GM12878 (cell line): ENCODE measurements at regions not wholly inside any gene's neighbourhood (a gene's known extent, or its start where the extent isn't known, plus 50 kb on each side); places are given as distances from the start of the nearest gene placed in this dataset.

Experiments
- ATAC-seq: fragments of 200-7000 bp; cut with Tn5 transposase; 3 replicates; pipeline ENCODE4 v1.9.1; 2020; ENCODE audit warnings: mild to moderate bottlenecking, moderate library complexity
- BruUV-seq: library from RNA; stranded (reverse); fragments of 400-500 nt; replicated peaks from 2 replicates; lab custom pipeline; 2021; lab: Mats Ljungman, UMichigan
- CTCF ChIA-PET: fragments of 300-600 bp; sonication (Branson Sonifier 250); formaldehyde crosslinking; extraction: SDS; loops from one replicate; lab custom pipeline; 2021; ENCODE audit warnings: inconsistent platforms; lab: Yijun Ruan, JAX
- POLR2A ChIA-PET: fragments of 350-600 bp; formaldehyde crosslinking; extraction: SDS; loops from one replicate; lab custom pipeline; 2021; ENCODE audit warnings: inconsistent platforms; lab: Charles Lee
- RAD21 ChIA-PET: fragments of 300-600 bp; sonication (Branson Sonifier 250); formaldehyde crosslinking; loops from one replicate; lab custom pipeline; 2023; ENCODE audit warnings: antibody characterized with exemption; ENCODE audit not compliant: unreplicated experiment; lab: Charles Lee
- SMC1A ChIA-PET: fragments of 300-600 bp; sonication (Branson Sonifier 250); formaldehyde crosslinking; loops from one replicate; lab custom pipeline; 2023; ENCODE audit not compliant: unreplicated experiment, uncharacterized antibody; lab: Charles Lee
- DNase-seq: peaks from one replicate; pipeline ENCODE4 v3.0.0-alpha.2; 2011; ENCODE audit warnings: low read depth, low spot score
- FAIRE-seq: peaks from 3 replicates; lab custom pipeline; 2011; peaks lifted over from hg19 to GRCh38; lab: Jason Lieb, UNC
- H2AFZ ChIP-seq: 2 replicates; pipeline ENCODE4 v1.6.0; 2011; ENCODE audit warnings: low read depth, low read length, control low read depth; ENCODE audit not compliant: control insufficient read depth
- H3K27ac ChIP-seq: 2 replicates; pipeline ENCODE4 v1.5.1; 2011; ENCODE audit warnings: control low read depth; ENCODE audit not compliant: control insufficient read depth, insufficient read depth
- H3K27me3 ChIP-seq, 2 experiments: replicated peaks in 1 of 2; 2 replicates each; pipeline versions ENCODE4 v1.6.0 to v1.6.1; 2011; ENCODE audit warnings: low read length in 1 of 2; ENCODE audit not compliant: control insufficient read depth in 2 of 2, insufficient read depth in 2 of 2
- H3K36me3 ChIP-seq, 2 experiments: 2 replicates each; pipeline ENCODE4 v1.5.1; 2011; ENCODE audit warnings: low read length in 1 of 2; ENCODE audit not compliant: control insufficient read depth in 2 of 2, insufficient read depth in 2 of 2
- H3K4me1 ChIP-seq: 2 replicates; pipeline ENCODE4 v1.6.1; 2011; ENCODE audit warnings: mild to moderate bottlenecking, low read length, moderate library complexity, mixed read lengths; ENCODE audit not compliant: control insufficient read depth, insufficient read depth
- H3K4me2 ChIP-seq: 2 replicates; pipeline ENCODE4 v1.6.0; 2011; ENCODE audit warnings: control low read depth; ENCODE audit not compliant: control insufficient read depth, insufficient read depth
- H3K4me3 ChIP-seq: fragments of 200-600 bp; sonication (generic); 2 replicates; pipeline ENCODE4 v1.5.1; 2016
- H3K79me2 ChIP-seq: 2 replicates; pipeline ENCODE4 v1.6.0; 2011; ENCODE audit warnings: low read length; ENCODE audit not compliant: control insufficient read depth, insufficient read depth
- H3K9ac ChIP-seq: 2 replicates; pipeline ENCODE4 v1.8.0; 2011; ENCODE audit warnings: low read length, control low read depth, mixed read lengths; ENCODE audit not compliant: control insufficient read depth, insufficient read depth
- H3K9me3 ChIP-seq: replicated peaks from 3 replicates; pipeline ENCODE4 v1.5.1; 2011; ENCODE audit warnings: mild to moderate bottlenecking, low read length; ENCODE audit not compliant: control insufficient read depth, insufficient read depth
- H4K20me1 ChIP-seq: 2 replicates; pipeline ENCODE4 v1.6.0; 2011; ENCODE audit not compliant: control insufficient read depth, insufficient read depth
- CBX5 ChIP-seq: sonication (generic); IDR thresholded peaks from 2 replicates; pipeline ENCODE4 v1.6.1; 2016; ENCODE audit warnings: low read depth, moderate library complexity, mild to moderate bottlenecking, inconsistent platforms
- CREB1 ChIP-seq: IDR thresholded peaks from 2 replicates; pipeline ENCODE4 v1.6.1; 2012; ENCODE audit warnings: low read depth, mild to moderate bottlenecking, inconsistent platforms
- CREM ChIP-seq: IDR thresholded peaks from 2 replicates; pipeline ENCODE4 v1.6.1; 2014; ENCODE audit warnings: antibody characterized with exemption, low read depth
- ETV6 ChIP-seq, 2 experiments: fragments of 450-650 bp in 1 of 2; IDR thresholded peaks in 1 of 2; conservative IDR thresholded peaks in 1 of 2; 2 replicates each; pipeline ENCODE4 v1.6.1; 2014; ENCODE audit warnings: antibody characterized with exemption in 1 of 2, borderline replicate concordance in 1 of 2, low read depth in 1 of 2, mild to moderate bottlenecking in 1 of 2, moderate library complexity in 1 of 2
- HDAC6 ChIP-seq: fragments of 200-600 bp; sonication (generic); IDR thresholded peaks from one replicate; pipeline ENCODE4 v1.8.0; 2017; ENCODE audit warnings: antibody characterized with exemption; ENCODE audit not compliant: unreplicated experiment
- IRF3 ChIP-seq: fragments of 450-650 bp; IDR thresholded peaks from 2 replicates; pipeline ENCODE4 v1.6.1; 2014; ENCODE audit warnings: mild to moderate bottlenecking
- PAX8 ChIP-seq: fragments of 450-650 bp; IDR thresholded peaks from 2 replicates; pipeline ENCODE4 v1.6.1; 2017; ENCODE audit warnings: mild to moderate bottlenecking, moderate library complexity
- POLR2AphosphoS5 ChIP-seq: IDR thresholded peaks from 2 replicates; pipeline ENCODE4 v1.6.1; 2011; ENCODE audit warnings: mild to moderate bottlenecking, low read length, inconsistent platforms
- RAD51 ChIP-seq: fragments of 450-650 bp; IDR thresholded peaks from 2 replicates; pipeline ENCODE4 v1.6.1; 2016; ENCODE audit warnings: moderate library complexity, mild to moderate bottlenecking, inconsistent platforms
- RCOR1 ChIP-seq: conservative IDR thresholded peaks from 2 replicates; pipeline ENCODE4 v1.6.1; 2012; ENCODE audit warnings: low read depth, low read length, improper control_type of control experiment
- RFX5 ChIP-seq: IDR thresholded peaks from 2 replicates; pipeline ENCODE4 v1.6.1; 2011; ENCODE audit warnings: low read depth, low read length, improper control_type of control experiment
- SREBF2 ChIP-seq: IDR thresholded peaks from 2 replicates; pipeline ENCODE4 v1.6.1; 2012; ENCODE audit warnings: mild to moderate bottlenecking, low read length
- SUPT20H ChIP-seq: IDR thresholded peaks from 2 replicates; pipeline ENCODE4 v1.6.1; 2011; ENCODE audit warnings: low read depth, mild to moderate bottlenecking, low read length, moderate library complexity, borderline replicate concordance; ENCODE audit not compliant: control insufficient read depth
- TAF1 ChIP-seq: IDR thresholded peaks from 2 replicates; pipeline ENCODE4 v1.6.1; 2011; ENCODE audit warnings: mild to moderate bottlenecking, low read depth, low read length, borderline replicate concordance
- TBL1XR1 ChIP-seq: IDR thresholded peaks from 2 replicates; pipeline ENCODE4 v1.6.1; 2012; ENCODE audit warnings: low read depth, low read length, improper control_type of control experiment
- TCF7 ChIP-seq: IDR thresholded peaks from 2 replicates; pipeline ENCODE4 v1.6.1; 2014; ENCODE audit warnings: antibody characterized with exemption, borderline replicate concordance
- YBX1 ChIP-seq: fragments of 450-650 bp; IDR thresholded peaks from 2 replicates; pipeline ENCODE4 v1.6.1; 2016; ENCODE audit warnings: antibody characterized with exemption
- ZNF217 ChIP-seq: fragments of 450-650 bp; IDR thresholded peaks from 2 replicates; pipeline ENCODE4 v1.6.1; 2017; ENCODE audit warnings: antibody characterized with exemption, mild to moderate bottlenecking
- ZZZ3 ChIP-seq: IDR thresholded peaks from 2 replicates; pipeline ENCODE4 v1.6.1; 2011; ENCODE audit warnings: low read depth; ENCODE audit not compliant: control insufficient read depth, insufficient read length
- WGBS: methylation state at CpG from one replicate; pipeline ENCODE4 v1.1.6; 2016; ENCODE audit warnings: low lambda C conversion rate; ENCODE audit not compliant: insufficient replicate concordance, insufficient coverage; ENCODE audit errors: missing lambda C conversion rate; 5-methylcytosine and 5-hydroxymethylcytosine counted together
- in situ Hi-C: fragments of 300-500 bp; cut with MboI; formaldehyde crosslinking; loops from 9 replicates; pipeline ENCODE4 v1.14.3; 2018; ENCODE audit warnings: mixed read lengths
- intact Hi-C: fragments of 100-400 bp; cut with micrococcal nuclease; formaldehyde crosslinking; loops from one replicate; pipeline ENCODE4 v1.14.2; 2022; ENCODE audit not compliant: unreplicated experiment

GRCh38 chr7:81361769-81362312 is 408.0 kb downstream of the HGF start (continued):
- TF ChIP-seq CREB1 (no peak), RFX5 (no peak), YBX1 (no peak), RCOR1 (no peak), ETV6 (conservative IDR thresholded peaks at IDR 0.05 in 1 of 2, IDR thresholded peaks at IDR 0.05 in 1 of 2; ENCODE audit: borderline replicate concordance in 1 of 2, low read depth in 1 of 2) (no peak)
- TF ChIP-seq, all 136 proteins: peak for 0

DNA sequence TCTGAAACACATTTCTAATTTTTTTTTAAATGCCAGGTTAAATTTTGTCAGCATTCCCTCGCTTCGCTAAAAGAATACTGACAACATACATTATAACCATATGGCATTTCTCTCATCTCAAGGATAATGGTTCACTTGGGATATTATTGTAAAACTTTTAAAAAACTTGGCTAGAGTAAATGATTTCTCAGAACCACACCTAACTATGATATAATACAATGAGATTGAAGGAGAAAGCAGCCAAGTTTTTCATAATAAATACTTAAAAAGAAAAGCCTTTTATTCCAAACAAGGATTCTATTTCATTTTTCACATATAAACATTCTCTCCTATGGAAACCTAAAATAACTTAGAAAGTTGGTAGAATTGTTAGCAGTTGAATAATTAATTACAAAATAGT is 413.9 kb downstream of the HGF start:
- FAIRE-seq (no peak), DNase-seq (no peak), ATAC-seq (no peak)
- H4K20me1 ChIP-seq = no peaks in the 10 kb centered on the region
- no peak overlapping the region for H3K4me2 ChIP-seq
- in situ Hi-C loops (no loop called here), intact Hi-C loops (no loop called here)
- H3K27ac ChIP-seq = no peak overlapping the region
- no peaks in the 10 kb centered on the region for H3K4me1 ChIP-seq
- H3K9me3 ChIP-seq = no peaks in the 10 kb centered on the region
- BruUV-seq = no TSS peak
- SMC1A ChIA-PET = no interaction called here
- no peak overlapping the region for H3K4me3 ChIP-seq
- no peaks in the 10 kb centered on the region for H3K79me2 ChIP-seq
- POLR2A ChIA-PET = no interaction called here
- no peak for TF ChIP-seq SREBF2
- 43% methylated on average over 2 of the region's 2 CpGs for WGBS
- no peaks in the 10 kb centered on the region for H3K27me3 ChIP-seq
- CTCF ChIA-PET = interaction anchor here (0.7 kb wide), 1 partner anchor 99 kb away, joined by 3 read pairs; no protein-coding TSS in a partner anchor
- RAD21 ChIA-PET = no interaction called here
- no peak overlapping the region for H2AFZ ChIP-seq
- no peaks in the 10 kb centered on the region for H3K36me3 ChIP-seq
- H3K9ac ChIP-seq = no peak overlapping the region

- H3K27ac ChIP-seq = no peak overlapping the region
- H4K20me1 ChIP-seq = no peaks in the 10 kb centered on the region
- H3K79me2 ChIP-seq = no peaks in the 10 kb centered on the region
- POLR2A ChIA-PET = no interaction called here
- no peak overlapping the region for H3K9ac ChIP-seq
- DNase-seq (no peak), ATAC-seq (no peak), FAIRE-seq (no peak)
- no TSS peak for BruUV-seq
- in situ Hi-C loops = no loop called here
- CTCF ChIA-PET = no interaction called here
- no peaks in the 10 kb centered on the region for H3K36me3 ChIP-seq
- no peak overlapping the region for H2AFZ ChIP-seq
- no peaks in the 10 kb centered on the region for H3K4me1 ChIP-seq
- RAD21 ChIA-PET = no interaction called here
- no peaks in the 10 kb centered on the region for H3K9me3 ChIP-seq
- SMC1A ChIA-PET = no interaction called here
- H3K27me3 ChIP-seq = no peaks in the 10 kb centered on the region
- no peak overlapping the region for H3K4me2 ChIP-seq
- 61% methylated on average over 5 of the region's 5 CpGs for WGBS
- intact Hi-C loops = no loop called here
- H3K4me3 ChIP-seq = no peak overlapping the region
- no peak for TF ChIP-seq ZZZ3
- no peak for TF ChIP-seq ZNF217
- no peak for TF ChIP-seq TBL1XR1
- no peak for TF ChIP-seq CREM
- TF ChIP-seq CBX5 = no peak
- TF ChIP-seq POLR2AphosphoS5 = no peak
- no peak for TF ChIP-seq TAF1
- no peak for TF ChIP-seq HDAC6
- no peak for TF ChIP-seq IRF3
- TF ChIP-seq RAD51 = no peak
- no peak for TF ChIP-seq SUPT20H
- no peak for TF ChIP-seq PAX8
- TF ChIP-seq TCF7 = no peak
These were observed 420.8 kb downstream of the HGF start for GRCh38 chr7:81349044-81349443.
